ENCODE measurements at regions not wholly inside any gene's neighbourhood (a gene's known extent, or its start where the extent isn't known, plus 50 kb on each side); places are given as distances from the start of the nearest gene placed in this dataset.

DNA sequence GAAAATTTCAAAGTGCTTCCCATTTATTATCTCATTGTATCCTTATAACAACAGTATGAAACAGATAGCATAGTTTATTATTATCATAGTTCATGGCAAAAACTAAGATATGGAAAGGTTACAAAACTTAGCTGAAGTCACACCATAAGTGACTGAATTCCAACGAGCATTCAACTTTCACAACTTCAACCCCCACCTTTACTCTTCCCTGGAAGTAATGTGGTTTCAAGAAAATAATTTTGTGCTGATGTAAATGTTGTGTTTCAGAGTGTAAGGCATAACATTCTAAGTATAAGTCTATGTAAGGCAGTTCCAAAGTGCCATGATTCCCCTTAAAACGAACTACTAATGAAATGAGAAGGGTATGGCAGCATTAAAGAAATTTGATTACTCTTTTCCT, 454.5 kb downstream of the BCAT1 start:
- no peak overlapping the region for H3K4me2 ChIP-seq (ENCODE audit: low read length)
- CTCF ChIA-PET = no interaction called here
- H2AFZ ChIP-seq (ENCODE audit: low read length) = no peak overlapping the region
- H3F3A ChIP-seq (ENCODE audit: low read length, unreplicated experiment) = no peaks in the 10 kb centered on the region
- H4K20me1 ChIP-seq (ENCODE audit: low read length) = no peaks in the 10 kb centered on the region
- no peak overlapping the region for H3K4me3 ChIP-seq (ENCODE audit: low read length)
- no peaks in the 10 kb centered on the region for H3K36me3 ChIP-seq (ENCODE audit: low read depth, low read length)
- no peaks in the 10 kb centered on the region for H3K9me3 ChIP-seq (ENCODE audit: low read length)
- BruUV-seq (replicated peaks) = no TSS peak
- intact Hi-C loops (cut with micrococcal nuclease) = no loop called here
- H3K27me3 ChIP-seq (ENCODE audit: low read length) = no peaks in the 10 kb centered on the region
- H3K9ac ChIP-seq (ENCODE audit: low read length) = no peak overlapping the region
- no peak for TF ChIP-seq EZH2 (IDR thresholded peaks at IDR 0.05; ENCODE audit: low read length, unreplicated experiment)
- TF ChIP-seq, protein P1, sequence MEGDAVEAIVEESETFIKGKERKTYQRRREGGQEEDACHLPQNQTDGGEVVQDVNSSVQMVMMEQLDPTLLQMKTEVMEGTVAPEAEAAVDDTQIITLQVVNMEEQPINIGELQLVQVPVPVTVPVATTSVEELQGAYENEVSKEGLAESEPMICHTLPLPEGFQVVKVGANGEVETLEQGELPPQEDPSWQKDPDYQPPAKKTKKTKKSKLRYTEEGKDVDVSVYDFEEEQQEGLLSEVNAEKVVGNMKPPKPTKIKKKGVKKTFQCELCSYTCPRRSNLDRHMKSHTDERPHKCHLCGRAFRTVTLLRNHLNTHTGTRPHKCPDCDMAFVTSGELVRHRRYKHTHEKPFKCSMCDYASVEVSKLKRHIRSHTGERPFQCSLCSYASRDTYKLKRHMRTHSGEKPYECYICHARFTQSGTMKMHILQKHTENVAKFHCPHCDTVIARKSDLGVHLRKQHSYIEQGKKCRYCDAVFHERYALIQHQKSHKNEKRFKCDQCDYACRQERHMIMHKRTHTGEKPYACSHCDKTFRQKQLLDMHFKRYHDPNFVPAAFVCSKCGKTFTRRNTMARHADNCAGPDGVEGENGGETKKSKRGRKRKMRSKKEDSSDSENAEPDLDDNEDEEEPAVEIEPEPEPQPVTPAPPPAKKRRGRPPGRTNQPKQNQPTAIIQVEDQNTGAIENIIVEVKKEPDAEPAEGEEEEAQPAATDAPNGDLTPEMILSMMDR (conservative IDR thresholded peaks at IDR 0.05; ENCODE audit: low read depth, low read length) = no peak
- no peak for TF ChIP-seq EZH2phosphoT487 (IDR thresholded peaks at IDR 0.05; ENCODE audit: borderline replicate concordance, low read length)
- H3K79me2 ChIP-seq (ENCODE audit: low read length) = no peaks in the 10 kb centered on the region
- no peaks in the 10 kb centered on the region for H3K9me2 ChIP-seq (replicated peaks; ENCODE audit: low read length)
- POLR2A ChIA-PET (ENCODE audit: unreplicated experiment) = no interaction called here
- H3K27ac ChIP-seq (ENCODE audit: low read length) = no peak overlapping the region
- ATAC-seq (no peak), DNase-seq (no peak)
- no peaks in the 10 kb centered on the region for H3K4me1 ChIP-seq (ENCODE audit: insufficient read depth, low read length)

GRCh38 chr12:24491968-24492367, 456.9 kb downstream of the BCAT1 start:
- H3K9me2 ChIP-seq (replicated peaks; ENCODE audit: low read length) = no peaks in the 10 kb centered on the region
- BruUV-seq (replicated peaks) = no TSS peak
- H3F3A ChIP-seq (ENCODE audit: low read length, unreplicated experiment) = no peaks in the 10 kb centered on the region
- TF ChIP-seq, protein P1 (conservative IDR thresholded peaks at IDR 0.05; ENCODE audit: low read depth, low read length) = no peak
- TF ChIP-seq EZH2 (IDR thresholded peaks at IDR 0.05; ENCODE audit: low read length, unreplicated experiment) (no peak), EZH2phosphoT487 (IDR thresholded peaks at IDR 0.05; ENCODE audit: borderline replicate concordance, low read length) (no peak)
- no peak overlapping the region for H3K4me2 ChIP-seq (ENCODE audit: low read length)
- H3K4me1 ChIP-seq (ENCODE audit: insufficient read depth, low read length) = no peaks in the 10 kb centered on the region
- DNase-seq (no peak), ATAC-seq (no peak)
- H3K79me2 ChIP-seq (ENCODE audit: low read length) = no peaks in the 10 kb centered on the region
- ChIA-PET CTCF (no interaction called here), POLR2A (ENCODE audit: unreplicated experiment) (interaction anchor here (0.6 kb wide), 1 partner anchor 122 kb away, joined by 3 read pairs; no protein-coding TSS in a partner anchor)
- no peaks in the 10 kb centered on the region for H4K20me1 ChIP-seq (ENCODE audit: low read length)
- H2AFZ ChIP-seq (ENCODE audit: low read length) = no peak overlapping the region
- no peak overlapping the region for H3K4me3 ChIP-seq (ENCODE audit: low read length)
- no peaks in the 10 kb centered on the region for H3K9me3 ChIP-seq (ENCODE audit: low read length)
- H3K27me3 ChIP-seq (ENCODE audit: low read length) = no peaks in the 10 kb centered on the region
- no peak overlapping the region for H3K9ac ChIP-seq (ENCODE audit: low read length)
- H3K36me3 ChIP-seq (ENCODE audit: low read depth, low read length) = no peaks in the 10 kb centered on the region
- H3K27ac ChIP-seq (ENCODE audit: low read length) = no peak overlapping the region
- intact Hi-C loops (cut with micrococcal nuclease) = no loop called here

DNA sequence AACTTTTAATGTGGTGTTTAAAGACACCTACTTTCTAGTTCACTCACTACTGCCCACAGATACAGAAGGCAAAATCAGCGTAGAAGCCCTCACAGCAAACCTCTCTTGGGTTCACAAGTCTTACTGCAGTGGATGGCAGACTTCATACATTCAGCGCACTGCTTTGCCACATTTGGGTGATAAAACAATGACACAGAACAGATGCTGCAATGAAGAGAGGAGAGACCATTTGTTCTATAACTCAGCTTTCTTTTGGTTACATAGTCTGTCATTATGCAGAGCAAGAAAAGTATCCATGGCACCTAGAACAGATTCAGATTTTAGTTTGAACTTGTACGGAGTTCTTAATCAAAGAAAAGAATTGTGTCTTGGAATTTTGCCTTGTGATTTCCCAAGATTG, 459.0 kb downstream of the BCAT1 start:
- CTCF ChIA-PET = no interaction called here
- ATAC-seq (no peak), DNase-seq (no peak)
- no peak overlapping the region for H3K27ac ChIP-seq (ENCODE audit: low read length)
- no peak overlapping the region for H2AFZ ChIP-seq (ENCODE audit: low read length)
- H3K4me3 ChIP-seq (ENCODE audit: low read length) = no peak overlapping the region
- no peak overlapping the region for H3K4me2 ChIP-seq (ENCODE audit: low read length)
- POLR2A ChIA-PET (ENCODE audit: unreplicated experiment) = no interaction called here
- H3K4me1 ChIP-seq (ENCODE audit: insufficient read depth, low read length) = no peaks in the 10 kb centered on the region
- intact Hi-C loops (cut with micrococcal nuclease) = no loop called here
- no peaks in the 10 kb centered on the region for H3K36me3 ChIP-seq (ENCODE audit: low read depth, low read length)
- TF ChIP-seq EZH2phosphoT487 (IDR thresholded peaks at IDR 0.05; ENCODE audit: borderline replicate concordance, low read length) = no peak
- no peak for TF ChIP-seq EZH2 (IDR thresholded peaks at IDR 0.05; ENCODE audit: low read length, unreplicated experiment)
- TF ChIP-seq, protein P1 (conservative IDR thresholded peaks at IDR 0.05; ENCODE audit: low read depth, low read length) = no peak
- H3F3A ChIP-seq (ENCODE audit: low read length, unreplicated experiment) = no peaks in the 10 kb centered on the region
- H3K9me2 ChIP-seq (replicated peaks; ENCODE audit: low read length) = no peaks in the 10 kb centered on the region
- no TSS peak for BruUV-seq (replicated peaks)
- H4K20me1 ChIP-seq (ENCODE audit: low read length) = no peaks in the 10 kb centered on the region
- H3K9me3 ChIP-seq (ENCODE audit: low read length) = no peaks in the 10 kb centered on the region
- H3K9ac ChIP-seq (ENCODE audit: low read length) = no peak overlapping the region
- no peaks in the 10 kb centered on the region for H3K79me2 ChIP-seq (ENCODE audit: low read length)
- H3K27me3 ChIP-seq (ENCODE audit: low read length) = no peaks in the 10 kb centered on the region

Measured in PC-3 (cell line).